SK-N-MC (cell line): ENCODE measurements at regions not wholly inside any gene's neighbourhood (a gene's known extent, or its start where the extent isn't known, plus 50 kb on each side); places are given as distances from the start of the nearest gene placed in this dataset.

Experiments
- EZH2 ChIP-seq: fragments of 200-600 bp; sonication (generic); IDR thresholded peaks from one replicate; pipeline ENCODE4 v1.6.1; 2017; ENCODE audit warnings: antibody characterized with exemption
- FOXP2 ChIP-seq: optimal IDR thresholded peaks from 2 replicates; pipeline ENCODE3; 2011; ENCODE audit warnings: mild to moderate bottlenecking, moderate library complexity; ENCODE audit not compliant: insufficient read depth; ENCODE audit errors: extremely low read length, control extremely low read depth
- POLR2AphosphoS5 ChIP-seq: IDR thresholded peaks from 2 replicates; pipeline ENCODE4 v1.6.1; 2012; ENCODE audit warnings: mild to moderate bottlenecking, low read depth, low read length, borderline replicate concordance

DNA sequence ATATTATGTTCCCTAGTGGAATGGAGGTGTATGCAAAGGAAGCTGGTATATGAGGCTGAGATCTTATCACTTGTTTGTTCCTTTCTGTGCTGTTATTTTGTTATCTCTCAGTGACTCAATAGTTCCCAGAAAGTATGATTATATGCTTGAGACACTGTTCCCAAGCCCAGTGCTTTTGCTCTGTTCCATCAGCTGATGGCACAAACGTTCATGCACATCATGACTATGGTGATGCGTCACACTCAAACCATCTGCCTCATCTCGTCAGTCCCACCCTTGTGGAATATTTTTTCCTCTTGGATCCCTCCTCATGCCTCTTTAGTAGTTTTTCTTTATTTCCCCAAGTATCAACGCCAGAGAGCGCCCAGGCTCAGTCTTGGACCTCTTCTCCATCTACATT lies 786.9 kb downstream of the AACS start:
- TF ChIP-seq EZH2 (no peak), POLR2AphosphoS5 (no peak), FOXP2 (no peak)
